Hepatocyte (in vitro differentiated cells): ENCODE measurements at regions not wholly inside any gene's neighbourhood (a gene's known extent, or its start where the extent isn't known, plus 50 kb on each side); places are given as distances from the start of the nearest gene placed in this dataset.

Source experiments
- CTCF ChIP-seq: fragments of 200-600 bp; sonication (generic); IDR thresholded peaks from 2 replicates; pipeline ENCODE4 v1.5.1; 2016; ENCODE audit warnings: antibody characterized with exemption, mild to moderate bottlenecking; ENCODE audit not compliant: poor library complexity
- EZH2 ChIP-seq: fragments of 200-600 bp; sonication (generic); IDR thresholded peaks from 2 replicates; pipeline ENCODE4 v1.6.1; 2016; ENCODE audit warnings: antibody characterized with exemption, mild to moderate bottlenecking, borderline replicate concordance
- EZH2phosphoT487 ChIP-seq: fragments of 200-600 bp; sonication (generic); IDR thresholded peaks from one replicate; pipeline ENCODE4 v1.6.1; 2018; ENCODE audit warnings: antibody characterized with exemption, mild to moderate bottlenecking, low read depth, moderate library complexity; ENCODE audit not compliant: unreplicated experiment, severe bottlenecking

GRCh38 chr4:173747537-173748257 lies 217.7 kb upstream of the HAND2 start:
- TF ChIP-seq CTCF (no peak), EZH2 (no peak), EZH2phosphoT487 (no peak)
